GM19463 (cell line): ENCODE measurements at regions not wholly inside any gene's neighbourhood (a gene's known extent, or its start where the extent isn't known, plus 50 kb on each side); places are given as distances from the start of the nearest gene placed in this dataset.
A peak's percentile ranks its signal among the peaks of the same experiment; 100 is the strongest.

ENCODE experiments used
- ATAC-seq: cut with Tn5 transposase; IDR thresholded peaks from one replicate; pipeline ENCODE4 v1.9.1; 2021; ENCODE audit warnings: mild to moderate bottlenecking, moderate library complexity; ENCODE audit not compliant: unreplicated experiment

GRCh38 chr10:131620904-131621303 is 279.9 kb upstream of the PPP2R2D start:
- ATAC-seq, result no peak

GRCh38 chr10:131621784-131622624 is 278.8 kb upstream of the PPP2R2D start:
- no peak for ATAC-seq

GRCh38 chr10:131625041-131625440 is 275.8 kb upstream of the PPP2R2D start:
- ATAC-seq, result no peak

- ATAC-seq, result no peak
These were observed 274.5 kb upstream of the PPP2R2D start for GRCh38 chr10:131626274-131626673.

GRCh38 chr10:131629026-131629770 is 271.6 kb upstream of the PPP2R2D start:
- no peak for ATAC-seq

- no peak for ATAC-seq
These were observed 270.0 kb upstream of the PPP2R2D start for GRCh38 chr10:131630772-131631258.

- ATAC-seq, result no peak
These were observed 269.2 kb upstream of the PPP2R2D start for GRCh38 chr10:131631619-131632018.

- no peak for ATAC-seq
These were observed 265.2 kb upstream of the PPP2R2D start for GRCh38 chr10:131635564-131636015.

GRCh38 chr10:131636116-131636515 is 264.7 kb upstream of the PPP2R2D start:
- ATAC-seq, result no peak

- ATAC-seq, result no peak
These were observed 263.7 kb upstream of the PPP2R2D start for GRCh38 chr10:131636841-131637724.

GRCh38 chr10:131638049-131638879 is 262.5 kb upstream of the PPP2R2D start:
- no peak for ATAC-seq

GRCh38 chr10:131638880-131639278 is 261.9 kb upstream of the PPP2R2D start:
- no peak for ATAC-seq

- ATAC-seq, result no peak
These were observed 260.7 kb upstream of the PPP2R2D start for GRCh38 chr10:131640045-131640644.

- peak; percentile 98 for ATAC-seq
These were observed 259.6 kb upstream of the PPP2R2D start for GRCh38 chr10:131641231-131641630.

GRCh38 chr10:131641898-131642297 is 258.9 kb upstream of the PPP2R2D start:
- ATAC-seq, result no peak

GRCh38 chr10:131642966-131643365 is 257.8 kb upstream of the PPP2R2D start:
- no peak for ATAC-seq

GRCh38 chr10:131644289-131644688 is 256.5 kb upstream of the PPP2R2D start:
- ATAC-seq, result no peak

- ATAC-seq, result no peak
These were observed 255.7 kb upstream of the PPP2R2D start for GRCh38 chr10:131644864-131645658.

- ATAC-seq, result no peak
These were observed 255.1 kb upstream of the PPP2R2D start for GRCh38 chr10:131645756-131646155.
